Mesenchymal stem cell (in vitro differentiated cells and primary cell): ENCODE measurements at regions not wholly inside any gene's neighbourhood (a gene's known extent, or its start where the extent isn't known, plus 50 kb on each side); places are given as distances from the start of the nearest gene placed in this dataset.
A peak's percentile ranks its signal among the peaks of the same experiment; 100 is the strongest.

ENCODE experiments used
- DNase-seq: peaks from one replicate; pipeline ENCODE4 v3.0.0-alpha.2; 2013
- H2AFZ ChIP-seq: one replicate; pipeline ENCODE4 v1.6.1; 2013; ENCODE audit warnings: low read depth, mild to moderate bottlenecking, control low read depth, inconsistent platforms, low read length, moderate library complexity
- H2AK5ac ChIP-seq: 2 replicates; pipeline ENCODE4 v1.6.1; 2013; ENCODE audit warnings: low read length, moderate library complexity, mild to moderate bottlenecking, inconsistent platforms; ENCODE audit not compliant: severe bottlenecking
- H2BK120ac ChIP-seq: one replicate; pipeline ENCODE4 v1.6.1; 2013; ENCODE audit warnings: low read depth, mild to moderate bottlenecking, inconsistent platforms, low read length, moderate library complexity
- H2BK12ac ChIP-seq, 2 experiments: one replicate each; pipeline ENCODE4 v1.6.1; 2013; ENCODE audit warnings: inconsistent platforms in 2 of 2, low read length in 2 of 2, mild to moderate bottlenecking in 2 of 2, moderate library complexity in 2 of 2, control low read depth in 1 of 2
- H2BK15ac ChIP-seq: one replicate; pipeline ENCODE4 v1.6.1; 2013; ENCODE audit warnings: mild to moderate bottlenecking, low read depth, inconsistent platforms; ENCODE audit not compliant: poor library complexity, severe bottlenecking
- H2BK5ac ChIP-seq: 2 replicates; pipeline ENCODE4 v1.6.1; 2013; ENCODE audit warnings: low read depth, mild to moderate bottlenecking, low read length, control low read depth, inconsistent platforms; ENCODE audit not compliant: poor library complexity, severe bottlenecking
- H3K14ac ChIP-seq, 2 experiments: one replicate each; pipeline ENCODE4 v1.6.1; 2013; ENCODE audit warnings: inconsistent platforms in 2 of 2, low read length in 2 of 2, control low read depth in 1 of 2, mild to moderate bottlenecking in 1 of 2, moderate library complexity in 1 of 2
- H3K18ac ChIP-seq, 2 experiments: one replicate each; pipeline ENCODE4 v1.6.1; 2013; ENCODE audit warnings: inconsistent platforms in 2 of 2, low read length in 2 of 2, control low read depth in 1 of 2, low read depth in 1 of 2, mild to moderate bottlenecking in 1 of 2
- H3K23ac ChIP-seq, 2 experiments: one replicate each; pipeline ENCODE4 v1.6.1; 2013; ENCODE audit warnings: inconsistent platforms in 2 of 2, low read length in 2 of 2, mild to moderate bottlenecking in 2 of 2, moderate library complexity in 2 of 2, control low read depth in 1 of 2
- H3K27ac ChIP-seq: 2 replicates; pipeline ENCODE4 v1.5.1; 2013; ENCODE audit warnings: mild to moderate bottlenecking, moderate library complexity, low read length, control low read depth, inconsistent platforms; ENCODE audit not compliant: poor library complexity, severe bottlenecking
- H3K27me3 ChIP-seq, 2 experiments: 2 replicates each; pipeline versions ENCODE4 v1.6.1 to v1.7.0; 2013; ENCODE audit warnings: low read length in 2 of 2, mild to moderate bottlenecking in 2 of 2, moderate library complexity in 2 of 2, control low read depth in 1 of 2, inconsistent platforms in 1 of 2; ENCODE audit not compliant: control insufficient read depth in 1 of 2, insufficient read depth in 1 of 2
- H3K36me3 ChIP-seq, 2 experiments: 2 replicates each; pipeline versions ENCODE4 v1.6.1 to v1.7.0; 2013; ENCODE audit warnings: low read length in 2 of 2, control low read depth in 1 of 2, inconsistent platforms in 1 of 2, low read depth in 1 of 2, mild to moderate bottlenecking in 1 of 2; ENCODE audit not compliant: insufficient read depth in 2 of 2, control insufficient read depth in 1 of 2
- H3K4ac ChIP-seq, 2 experiments: one replicate each; pipeline ENCODE4 v1.6.1; 2013; ENCODE audit warnings: inconsistent platforms in 2 of 2, low read length in 2 of 2, mild to moderate bottlenecking in 2 of 2, moderate library complexity in 2 of 2, control low read depth in 1 of 2, low read depth in 1 of 2
- H3K4me1 ChIP-seq: 2 replicates; pipeline ENCODE4 v1.6.1; 2013; ENCODE audit warnings: low read depth, low read length, control low read depth; ENCODE audit not compliant: control insufficient read depth, insufficient read depth
- H3K4me2 ChIP-seq: 2 replicates; pipeline ENCODE4 v1.6.1; 2013; ENCODE audit warnings: low read length, mild to moderate bottlenecking, inconsistent platforms; ENCODE audit not compliant: poor library complexity, severe bottlenecking
- H3K4me3 ChIP-seq, 2 experiments: 2 replicates each; pipeline versions ENCODE4 v1.5.1 to v1.7.0; 2013; ENCODE audit warnings: low read length in 2 of 2, mild to moderate bottlenecking in 2 of 2, control low read depth in 1 of 2, low read depth in 1 of 2; ENCODE audit not compliant: insufficient read depth in 1 of 2
- H3K79me1 ChIP-seq: replicated peaks from 2 replicates; pipeline ENCODE4 v1.6.1; 2013; ENCODE audit warnings: mild to moderate bottlenecking, control low read depth, low read length, inconsistent platforms; ENCODE audit not compliant: poor library complexity, severe bottlenecking
- H3K9ac ChIP-seq: 2 replicates; pipeline ENCODE4 v1.7.0; 2013; ENCODE audit warnings: mild to moderate bottlenecking, low read length, moderate library complexity
- H3K9me3 ChIP-seq: 2 replicates; pipeline ENCODE4 v1.7.0; 2013; ENCODE audit warnings: mild to moderate bottlenecking, low read length; ENCODE audit not compliant: control insufficient read depth
- H4K8ac ChIP-seq: one replicate; pipeline ENCODE4 v1.6.1; 2013; ENCODE audit warnings: inconsistent platforms, mild to moderate bottlenecking, low read length, moderate library complexity
- H4K91ac ChIP-seq: one replicate; pipeline ENCODE4 v1.6.1; 2013; ENCODE audit warnings: mild to moderate bottlenecking, low read length, inconsistent platforms
- WGBS: methylation state at CpG from one replicate; pipeline ENCODE4 v1.1.7; 2013; ENCODE audit warnings: mixed read lengths; 5-methylcytosine and 5-hydroxymethylcytosine counted together

- Histone ChIP-seq H3K4ac (peak overlapping the region in 1 of 2 experiments; percentile 73), H4K8ac (no peak overlapping the region), H3K27me3 (no peaks in the 10 kb centered on the region), H3K23ac (no peak overlapping the region), H3K4me1 (no peaks in the 10 kb centered on the region), H2BK15ac (no peak overlapping the region), H3K36me3 (no peaks in the 10 kb centered on the region), H2BK12ac (peak overlapping the region; percentile 23 to 39), H2AK5ac (no peak overlapping the region), H4K91ac (no peak overlapping the region), H2AFZ (no peak overlapping the region), H3K18ac (peak overlapping the region; percentile 70 to 75), H2BK120ac (peak overlapping the region; percentile 19), H3K9ac (peak overlapping the region; percentile 90), H3K9me3 (no peaks in the 10 kb centered on the region), H3K14ac (no peak overlapping the region), H2BK5ac (no peak overlapping the region), H3K79me1 (no peaks in the 10 kb centered on the region), H3K4me2 (no peak overlapping the region), H3K4me3 (no peak overlapping the region), H3K27ac (peak overlapping the region; percentile 89)
- DNase-seq: no peak
- 97% methylated on average over 7 of the region's 10 CpGs for WGBS
Measured at GRCh38 chr5:39761199-39761950, 336.6 kb upstream of the DAB2 start.

GRCh38 chr5:39760385-39761198 is 335.8 kb upstream of the DAB2 start:
- no peak overlapping the region for H2AFZ ChIP-seq
- 6% methylated on average over 2 of the region's 5 CpGs for WGBS
- H3K18ac ChIP-seq: peak overlapping the region in 1 of 2 experiments; percentile 54
- peak overlapping the region; percentile 90 for H3K9ac ChIP-seq
- no peak overlapping the region for H4K91ac ChIP-seq
- peak; percentile 96 for DNase-seq
- H3K14ac ChIP-seq: no peak overlapping the region
- no peak overlapping the region for H3K4ac ChIP-seq
- H2BK120ac ChIP-seq: no peak overlapping the region
- no peaks in the 10 kb centered on the region for H3K79me1 ChIP-seq
- no peak overlapping the region for H3K4me2 ChIP-seq
- H2BK12ac ChIP-seq: peak overlapping the region in 1 of 2 experiments; percentile 34
- H3K9me3 ChIP-seq: no peaks in the 10 kb centered on the region
- no peaks in the 10 kb centered on the region for H3K36me3 ChIP-seq
- H3K4me1 ChIP-seq: no peaks in the 10 kb centered on the region
- no peak overlapping the region for H2AK5ac ChIP-seq
- no peak overlapping the region for H4K8ac ChIP-seq
- H3K23ac ChIP-seq: no peak overlapping the region
- H3K27me3 ChIP-seq: no peaks in the 10 kb centered on the region
- H2BK5ac ChIP-seq: peak overlapping the region; percentile 73
- H2BK15ac ChIP-seq: no peak overlapping the region
- H3K4me3 ChIP-seq: peak overlapping the region in 1 of 2 experiments; percentile 52
- peak overlapping the region; percentile 89 for H3K27ac ChIP-seq

- H3K23ac ChIP-seq: no peak overlapping the region
- peak overlapping the region; percentile 90 for H3K9ac ChIP-seq
- no peaks in the 10 kb centered on the region for H3K79me1 ChIP-seq
- H3K27ac ChIP-seq: no peak overlapping the region
- no peaks in the 10 kb centered on the region for H3K27me3 ChIP-seq
- no peak overlapping the region for H3K4ac ChIP-seq
- H2BK15ac ChIP-seq: no peak overlapping the region
- no peak overlapping the region for H4K91ac ChIP-seq
- no peak overlapping the region for H2AFZ ChIP-seq
- no peak overlapping the region for H2BK12ac ChIP-seq
- H2AK5ac ChIP-seq: no peak overlapping the region
- H4K8ac ChIP-seq: no peak overlapping the region
- no peak overlapping the region for H3K18ac ChIP-seq
- H3K9me3 ChIP-seq: no peaks in the 10 kb centered on the region
- H2BK5ac ChIP-seq: no peak overlapping the region
- no peak overlapping the region for H3K4me2 ChIP-seq
- H3K4me1 ChIP-seq: no peaks in the 10 kb centered on the region
- H2BK120ac ChIP-seq: no peak overlapping the region
- no peak overlapping the region for H3K14ac ChIP-seq
- peak overlapping the region in 1 of 2 experiments; percentile 52 for H3K4me3 ChIP-seq
- DNase-seq: peak; percentile 21
- no peaks in the 10 kb centered on the region for H3K36me3 ChIP-seq
Measured at GRCh38 chr5:39759701-39760100, 334.9 kb upstream of the DAB2 start.

- Histone ChIP-seq H2AK5ac (peak overlapping the region; percentile 91), H3K36me3 (no peaks in the 10 kb centered on the region), H2BK120ac (no peak overlapping the region), H3K79me1 (no peaks in the 10 kb centered on the region), H4K8ac (no peak overlapping the region), H3K9ac (no peak overlapping the region), H3K14ac (no peak overlapping the region), H3K23ac (no peak overlapping the region), H2BK12ac (peak overlapping the region in 1 of 2 experiments; percentile 69), H4K91ac (no peak overlapping the region), H2AFZ (no peak overlapping the region), H2BK5ac (no peak overlapping the region), H3K4me2 (no peak overlapping the region), H3K27me3 (no peaks in the 10 kb centered on the region), H3K9me3 (no peaks in the 10 kb centered on the region), H3K4ac (peak overlapping the region in 1 of 2 experiments; percentile 15), H3K18ac (peak overlapping the region in 1 of 2 experiments; percentile 33), H3K4me3 (no peak overlapping the region), H3K4me1 (no peaks in the 10 kb centered on the region), H3K27ac (no peak overlapping the region), H2BK15ac (no peak overlapping the region)
- 97% methylated on average over 3 of the region's 3 CpGs for WGBS
- DNase-seq: no peak
Measured at GRCh38 chr5:39758426-39758825, 333.6 kb upstream of the DAB2 start.
